ENCODE measurements at regions not wholly inside any gene's neighbourhood (a gene's known extent, or its start where the extent isn't known, plus 50 kb on each side); places are given as distances from the start of the nearest gene placed in this dataset.

- WGBS: 93% methylated on average over 1 of the region's 1 CpG
- Histone ChIP-seq H3K4me3 (ENCODE audit: low read depth in 1 of 3, low read length in 3 of 3) (no peak overlapping the region), H3K9ac (ENCODE audit: low read depth in 1 of 2, low read length in 2 of 2) (no peak overlapping the region), H3K27ac (ENCODE audit: low read depth in 1 of 2, low read length in 2 of 2) (no peak overlapping the region), H3K4me1 (ENCODE audit: control insufficient read depth in 4 of 4, insufficient read depth in 4 of 4, low read length in 3 of 4) (peaks cover 0 to 12% (median 3%) of the 10 kb centered on the region in 4 donors), H3K9me3 (ENCODE audit: control insufficient read depth in 4 of 4, low read length in 3 of 4) (no peaks in the 10 kb centered on the region), H3K27me3 (ENCODE audit: control insufficient read depth in 4 of 4, insufficient read depth in 4 of 4, low read length in 3 of 4) (no peaks in the 10 kb centered on the region), H3K36me3 (ENCODE audit: control insufficient read depth in 4 of 4, insufficient read depth in 3 of 4, low read depth in 1 of 4, low read length in 3 of 4) (no peaks in the 10 kb centered on the region)
- no peak for DNase-seq (ENCODE audit: low spot score)
- TF ChIP-seq GABPA (IDR thresholded peaks at IDR 0.05 in 1 of 2, conservative IDR thresholded peaks at IDR 0.05 in 1 of 2) (no peak), RXRA (IDR thresholded peaks at IDR 0.05) (no peak), EGR1 (IDR thresholded peaks at IDR 0.05; ENCODE audit: low read depth in 2 of 2) (no peak), HNF4G (IDR thresholded peaks at IDR 0.05) (no peak), TAF1 (conservative IDR thresholded peaks at IDR 0.05) (no peak), FOXA2 (IDR thresholded peaks at IDR 0.05) (no peak), ZBTB33 (IDR thresholded peaks at IDR 0.05) (no peak), FOXA1 (IDR thresholded peaks at IDR 0.05) (no peak), SP1 (IDR thresholded peaks at IDR 0.05) (no peak), RAD21 (IDR thresholded peaks at IDR 0.05) (no peak), MAX (IDR thresholded peaks at IDR 0.05) (no peak), ATF3 (IDR thresholded peaks at IDR 0.05) (no peak)
Observed at GRCh38 chr11:27200779-27201453, 160.3 kb downstream of the BBOX1 start.

- Histone ChIP-seq H3K27ac (ENCODE audit: low read depth in 1 of 2, low read length in 2 of 2) (no peak overlapping the region), H3K36me3 (ENCODE audit: control insufficient read depth in 4 of 4, insufficient read depth in 3 of 4, low read depth in 1 of 4, low read length in 3 of 4) (no peaks in the 10 kb centered on the region), H3K4me1 (ENCODE audit: control insufficient read depth in 4 of 4, insufficient read depth in 4 of 4, low read length in 3 of 4) (peaks cover 0 to 2% (median 0%) of the 10 kb centered on the region in 4 donors), H3K27me3 (ENCODE audit: control insufficient read depth in 4 of 4, insufficient read depth in 4 of 4, low read length in 3 of 4) (no peaks in the 10 kb centered on the region), H3K9ac (ENCODE audit: low read depth in 1 of 2, low read length in 2 of 2) (no peak overlapping the region), H3K4me3 (ENCODE audit: low read depth in 1 of 3, low read length in 3 of 3) (no peak overlapping the region), H3K9me3 (ENCODE audit: control insufficient read depth in 4 of 4, low read length in 3 of 4) (no peaks in the 10 kb centered on the region)
- DNase-seq (ENCODE audit: low spot score): no peak
- no peak for TF ChIP-seq SP1 (IDR thresholded peaks at IDR 0.05)
- no peak for TF ChIP-seq ZBTB33 (IDR thresholded peaks at IDR 0.05)
- no peak for TF ChIP-seq YY1 (IDR thresholded peaks at IDR 0.05)
- TF ChIP-seq FOXA1 (IDR thresholded peaks at IDR 0.05): no peak
- no peak for TF ChIP-seq TAF1 (conservative IDR thresholded peaks at IDR 0.05)
- TF ChIP-seq ATF3 (IDR thresholded peaks at IDR 0.05): no peak
- 87% methylated on average over 6 of the region's 6 CpGs for WGBS
Observed at GRCh38 chr11:27196203-27196897, 155.7 kb downstream of the BBOX1 start.
